Frontal cortex (tissue), 3 donors: ENCODE measurements at regions not wholly inside any gene's neighbourhood (a gene's known extent, or its start where the extent isn't known, plus 50 kb on each side); places are given as distances from the start of the nearest gene placed in this dataset.

ENCODE experiments used
- DNase-seq, 2 donors: peaks; one replicate each; pipeline ENCODE4 v3.0.0; 2012; ENCODE audit warnings: low spot score in 2 of 2
- FAIRE-seq: peaks from 2 replicates; lab custom pipeline; 2012; peaks lifted over from hg19 to GRCh38; lab: Jason Lieb, UNC
- donor health status: control.
- donor health status: control.
- donor health status: control.

DNA sequence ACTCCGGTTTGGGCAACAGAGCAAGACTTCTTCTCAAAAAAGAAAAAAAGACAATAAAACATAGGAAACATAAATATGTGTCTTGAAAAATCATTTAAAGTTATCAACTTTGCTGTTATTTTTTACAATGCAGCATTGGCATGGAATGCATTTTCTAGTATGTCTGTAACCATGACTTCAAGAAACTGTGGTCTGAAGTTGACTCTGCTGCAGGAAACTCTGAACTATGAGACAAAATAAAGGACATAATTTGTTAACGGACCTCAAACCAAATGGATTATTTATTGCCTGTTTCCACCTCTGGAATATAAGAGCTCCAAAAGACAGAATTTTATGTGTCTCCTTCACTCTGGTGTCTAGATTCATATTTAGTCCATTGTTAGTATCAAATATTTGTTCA, 79.1 kb downstream of the TRIB2 start:
- no peak for FAIRE-seq
- no peak for DNase-seq

DNA sequence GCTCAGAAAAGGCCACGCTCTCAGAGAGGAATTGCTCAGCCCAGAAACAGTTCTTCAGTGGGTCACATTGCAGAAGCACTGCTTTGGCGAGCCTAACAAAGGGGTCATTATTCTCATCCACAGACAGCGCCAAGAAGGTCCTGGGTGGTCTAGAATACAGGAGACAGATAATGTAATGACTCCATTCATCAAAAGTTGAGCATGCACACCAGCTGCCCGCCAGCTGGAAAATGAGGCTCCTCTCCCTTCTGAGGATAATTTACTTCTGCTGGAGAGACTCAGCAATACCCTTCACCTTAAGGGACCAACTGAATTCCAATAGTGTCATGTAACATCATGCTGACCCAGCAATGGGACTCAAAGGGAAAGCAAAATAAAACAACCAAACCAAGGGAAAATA, 79.9 kb downstream of the TRIB2 start:
- FAIRE-seq: no peak
- DNase-seq: no peak

GRCh38 chr2:12797815-12798214, 81.1 kb downstream of the TRIB2 start:
- no peak for FAIRE-seq
- no peak for DNase-seq

DNA sequence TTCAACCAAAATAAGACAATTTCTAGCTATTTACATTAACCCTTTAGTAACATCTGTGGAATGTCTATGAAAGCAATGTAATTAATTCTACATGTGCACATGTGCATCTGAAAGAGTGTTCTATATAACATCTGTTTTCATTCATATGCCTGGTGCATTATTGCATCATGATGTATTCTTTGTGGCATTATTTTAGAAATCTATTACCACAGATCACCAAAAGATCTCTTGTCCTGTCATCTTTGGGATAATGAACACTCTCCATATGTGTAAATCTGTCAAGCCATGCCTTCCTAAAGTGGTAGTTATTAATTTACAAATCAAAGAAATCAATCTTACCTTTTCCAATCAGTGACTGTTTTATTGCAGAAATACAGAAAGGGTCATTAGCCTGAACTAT, 86.9 kb downstream of the TRIB2 start:
- DNase-seq (no peak), FAIRE-seq (no peak)

- FAIRE-seq: peak; percentile 40
- no peak for DNase-seq
These were observed 87.5 kb downstream of the TRIB2 start for GRCh38 chr2:12804091-12804856.

- FAIRE-seq: no peak
These were observed 88.3 kb downstream of the TRIB2 start for GRCh38 chr2:12805033-12805432.

GRCh38 chr2:12806549-12807242, 90.0 kb downstream of the TRIB2 start:
- DNase-seq: no peak

More at GRCh38 chr2:12805033-12805432, 88.3 kb downstream of the TRIB2 start:
- no peak for DNase-seq

GRCh38 chr2:12807907-12808810, 91.4 kb downstream of the TRIB2 start:
- no peak for FAIRE-seq
- DNase-seq: no peak

More at GRCh38 chr2:12806549-12807242, 90.0 kb downstream of the TRIB2 start:
- no peak for FAIRE-seq

DNA sequence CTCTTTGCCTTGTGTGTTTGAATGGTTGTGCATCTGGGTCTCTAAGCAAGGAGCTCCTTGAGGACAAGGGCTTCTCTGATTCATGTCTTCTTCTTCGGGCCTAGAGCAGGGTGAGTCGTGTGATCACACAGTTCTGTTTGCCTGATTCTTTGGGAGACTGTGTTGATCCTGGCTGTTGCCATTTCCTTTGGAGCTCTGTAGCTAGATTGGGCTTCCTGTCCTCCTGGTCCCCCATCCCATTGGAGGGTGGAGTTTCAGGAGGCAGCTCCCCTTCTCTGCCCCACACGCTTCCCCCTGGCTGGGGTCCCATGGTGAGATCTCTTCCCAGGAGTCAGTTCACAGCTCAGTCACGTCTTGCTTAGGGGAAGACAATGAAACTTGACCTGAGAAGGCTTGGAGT, 92.8 kb downstream of the TRIB2 start:
- FAIRE-seq (no peak), DNase-seq (no peak)

- DNase-seq (no peak), FAIRE-seq (no peak)
These were observed 95.2 kb downstream of the TRIB2 start for GRCh38 chr2:12811916-12812315.

GRCh38 chr2:12813166-12813565, 96.4 kb downstream of the TRIB2 start:
- DNase-seq (no peak), FAIRE-seq (no peak)

- DNase-seq (no peak), FAIRE-seq (no peak)
These were observed 99.9 kb downstream of the TRIB2 start for GRCh38 chr2:12816379-12817306.

- DNase-seq: no peak
- no peak for FAIRE-seq
These were observed 101.1 kb downstream of the TRIB2 start for GRCh38 chr2:12817870-12818269.

GRCh38 chr2:12818416-12819102, 101.8 kb downstream of the TRIB2 start:
- DNase-seq (no peak), FAIRE-seq (no peak)

DNA sequence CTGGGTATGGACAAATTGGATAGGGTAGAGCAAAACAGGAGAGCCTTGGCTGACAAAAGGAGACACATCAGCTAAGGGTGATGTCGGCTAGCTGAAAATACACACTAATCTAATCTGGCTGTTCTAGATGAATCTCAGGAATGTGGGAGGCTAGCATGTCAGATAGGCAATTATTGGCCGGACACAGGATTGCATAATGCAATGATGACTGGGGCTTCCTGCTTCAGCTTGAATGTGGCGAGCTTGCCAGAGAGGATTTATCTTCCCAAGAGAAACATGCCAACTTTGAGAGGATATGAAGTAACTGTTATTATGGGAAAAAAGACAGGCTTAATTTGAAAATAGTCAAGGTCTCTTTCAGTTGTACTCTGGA, 102.4 kb downstream of the TRIB2 start:
- no peak for DNase-seq
- FAIRE-seq: no peak

GRCh38 chr2:12819721-12820120, 103.0 kb downstream of the TRIB2 start:
- FAIRE-seq: no peak
- no peak for DNase-seq

DNA sequence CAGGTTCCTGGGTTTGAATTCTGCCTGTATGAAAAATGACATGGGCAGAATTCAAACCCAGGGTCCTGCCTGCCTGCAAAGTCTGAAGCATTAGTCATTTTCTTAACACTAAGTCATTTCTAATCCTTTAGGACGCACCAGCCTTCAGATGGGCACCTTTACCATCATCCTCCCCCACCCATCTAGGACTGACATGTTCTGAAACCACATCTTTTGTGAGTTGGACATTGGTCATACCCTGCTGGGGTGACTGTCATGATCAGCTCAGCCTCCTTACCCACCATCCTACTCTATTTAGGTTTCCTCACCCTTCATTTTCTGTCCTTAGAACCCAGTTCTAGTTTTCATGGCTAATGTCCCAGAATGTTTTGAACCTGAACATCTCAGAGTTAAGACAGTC, 104.9 kb downstream of the TRIB2 start:
- FAIRE-seq (no peak), DNase-seq (no peak)

GRCh38 chr2:12824351-12824777, 107.6 kb downstream of the TRIB2 start:
- FAIRE-seq (no peak), DNase-seq (no peak)
